ENCODE measurements at regions not wholly inside any gene's neighbourhood (a gene's known extent, or its start where the extent isn't known, plus 50 kb on each side); places are given as distances from the start of the nearest gene placed in this dataset.

- Histone ChIP-seq H3K4me2 (ENCODE audit: insufficient read depth, low read length) (no peak overlapping the region), H3K9ac (ENCODE audit: insufficient read depth in 1 of 2, low read depth in 2 of 2, low read length in 2 of 2) (no peak overlapping the region), H3K4me1 (replicated peaks in 1 of 2; ENCODE audit: control insufficient read depth in 2 of 2, insufficient read depth in 2 of 2, low read length in 2 of 2) (no peaks in the 10 kb centered on the region), H3K9me3 (replicated peaks; ENCODE audit: control insufficient read depth, insufficient read depth, low read depth, low read length) (no peaks in the 10 kb centered on the region), H3K79me2 (ENCODE audit: control insufficient read depth, insufficient read depth, low read length) (no peaks in the 10 kb centered on the region), H3K4me3 (no peak overlapping the region), H4K20me1 (replicated peaks; ENCODE audit: control insufficient read depth, insufficient read depth, low read length) (no peaks in the 10 kb centered on the region), H3K27me3 (ENCODE audit: control insufficient read depth in 2 of 2, insufficient read depth in 2 of 2, low read length in 2 of 2) (no peaks in the 10 kb centered on the region), H3K9me1 (ENCODE audit: control insufficient read depth, insufficient read depth, low read length) (no peaks in the 10 kb centered on the region), H2AFZ (ENCODE audit: low read depth, low read length) (no peak overlapping the region), H3K36me3 (ENCODE audit: control insufficient read depth, insufficient read depth, low read length) (no peaks in the 10 kb centered on the region), H3K27ac (ENCODE audit: extremely low read depth, low read depth, low read length) (no peak overlapping the region)
- POLR2A ChIA-PET = no interaction called here
- DNase-seq (ENCODE audit: extremely low read depth in 1 of 4, low spot score in 3 of 4) (no peak), FAIRE-seq (no peak), ATAC-seq (no peak)
- TF ChIP-seq NFIC (IDR thresholded peaks at IDR 0.05) (0 out of 2 replicates have a peak, but pooled peaks have one; percentile 15), SP1 (CRISPR knock-in tag; IDR thresholded peaks at IDR 0.05) (no peak)
- 33% methylated on average over 3 of the region's 3 CpGs for WGBS (ENCODE audit: insufficient coverage, low coverage, missing lambda C conversion rate)
- intact Hi-C loops (cut with micrococcal nuclease) (no loop called here), in situ Hi-C loops (cut with MboI) (no loop called here)
- BruUV-seq (replicated peaks) = no TSS peak
- CTCF ChIA-PET (ENCODE audit: low intra/inter-chr PET ratio) = interaction anchor here (0.6 kb wide), 1 partner anchor 506 kb away, joined by 3 read pairs; no protein-coding TSS in a partner anchor
These were observed 141.6 kb downstream of the FBXO8 start for GRCh38 chr4:174141876-174142275.

GRCh38 chr4:174138616-174139015, 144.9 kb downstream of the FBXO8 start:
- Histone ChIP-seq H3K4me1 (replicated peaks in 1 of 2; ENCODE audit: control insufficient read depth in 2 of 2, insufficient read depth in 2 of 2, low read length in 2 of 2) (no peaks in the 10 kb centered on the region; a peak in 2 of 5 replicates), H3K9me1 (ENCODE audit: control insufficient read depth, insufficient read depth, low read length) (no peaks in the 10 kb centered on the region), H3K9me3 (replicated peaks; ENCODE audit: control insufficient read depth, insufficient read depth, low read depth, low read length) (no peaks in the 10 kb centered on the region), H3K27me3 (ENCODE audit: control insufficient read depth in 2 of 2, insufficient read depth in 2 of 2, low read length in 2 of 2) (no peaks in the 10 kb centered on the region), H3K4me3 (no peak overlapping the region), H3K9ac (ENCODE audit: insufficient read depth in 1 of 2, low read depth in 2 of 2, low read length in 2 of 2) (no peak overlapping the region), H3K79me2 (ENCODE audit: control insufficient read depth, insufficient read depth, low read length) (no peaks in the 10 kb centered on the region), H3K27ac (ENCODE audit: extremely low read depth, low read depth, low read length) (no peak overlapping the region), H4K20me1 (replicated peaks; ENCODE audit: control insufficient read depth, insufficient read depth, low read length) (no peaks in the 10 kb centered on the region), H2AFZ (ENCODE audit: low read depth, low read length) (no peak overlapping the region), H3K36me3 (ENCODE audit: control insufficient read depth, insufficient read depth, low read length) (no peaks in the 10 kb centered on the region), H3K4me2 (ENCODE audit: insufficient read depth, low read length) (no peak overlapping the region)
- TF ChIP-seq CGGBP1 (CRISPR knock-in tag; IDR thresholded peaks at IDR 0.05) (no peak), ZNF518B (CRISPR knock-in tag; IDR thresholded peaks at IDR 0.05) (no peak), TRIM28 (IDR thresholded peaks at IDR 0.05) (no peak), CCAR2 (IDR thresholded peaks at IDR 0.05; ENCODE audit: low read depth, low read length) (no peak), PPARD (CRISPR knock-in tag; IDR thresholded peaks at IDR 0.05) (no peak), XRCC3 (IDR thresholded peaks at IDR 0.05) (no peak), YY1 (IDR thresholded peaks at IDR 0.05; ENCODE audit: borderline replicate concordance in 1 of 3, control insufficient read depth in 1 of 3, extremely low read depth in 1 of 3, insufficient read depth in 3 of 3, insufficient read length in 1 of 3, insufficient replicate concordance in 2 of 3, low read depth in 1 of 3, low read length in 2 of 3) (no peak)
- DNase-seq (ENCODE audit: extremely low read depth in 1 of 4, low spot score in 3 of 4) (no peak), ATAC-seq (no peak), FAIRE-seq (no peak)
- intact Hi-C loops (cut with micrococcal nuclease) (no loop called here), in situ Hi-C loops (cut with MboI) (no loop called here)
- ChIA-PET CTCF (ENCODE audit: low intra/inter-chr PET ratio) (no interaction called here), POLR2A (no interaction called here)
- BruUV-seq (replicated peaks) = no TSS peak
- 87% methylated on average over 1 of the region's 1 CpG for WGBS (ENCODE audit: insufficient coverage, low coverage, missing lambda C conversion rate)

All from K562 (cell line).